Mesothelial cell of epicardium (in vitro differentiated cells): ENCODE measurements at regions not wholly inside any gene's neighbourhood (a gene's known extent, or its start where the extent isn't known, plus 50 kb on each side); places are given as distances from the start of the nearest gene placed in this dataset.

Experiments
- DNase-seq, 2 experiments: peaks; one replicate each; pipeline ENCODE4 v3.0.0; 2021; ENCODE audit warnings: low spot score in 2 of 2; ENCODE audit not compliant: unreplicated experiment in 2 of 2
- H3K27ac Mint-ChIP-seq: 2 replicates; pipeline ENCODE4 v1.8.0; 2021; ENCODE audit warnings: mixed read lengths
- H3K27me3 Mint-ChIP-seq: 2 replicates; pipeline ENCODE4 v1.8.0; 2021; ENCODE audit warnings: low read depth, mixed read lengths
- H3K36me3 Mint-ChIP-seq: 2 replicates; pipeline ENCODE4 v1.8.0; 2021; ENCODE audit warnings: mixed read lengths
- H3K4me1 Mint-ChIP-seq: 2 replicates; pipeline ENCODE4 v1.8.0; 2021; ENCODE audit warnings: mixed read lengths
- H3K4me3 Mint-ChIP-seq: 2 replicates; pipeline ENCODE4 v1.8.0; 2021; ENCODE audit warnings: mild to moderate bottlenecking, moderate library complexity, mixed read lengths
- H3K9me3 Mint-ChIP-seq: 2 replicates; pipeline ENCODE4 v1.8.0; 2021; ENCODE audit warnings: mixed read lengths
- TF ChIP-seq, protein P1 (sequence below): fragments of 200-600 bp; sonication (generic); IDR thresholded peaks from one replicate; pipeline ENCODE4 v1.5.0; 2021; ENCODE audit warnings: antibody characterized with exemption; ENCODE audit not compliant: unreplicated experiment

- H3K9me3 Mint-ChIP-seq = peaks cover 11% of the 10 kb centered on the region
- peaks cover 5% of the 10 kb centered on the region for H3K27me3 Mint-ChIP-seq
- peak overlapping the region; percentile 51 for H3K4me3 Mint-ChIP-seq
- peak in 1 of 2 experiments; percentile 55 for DNase-seq
- H3K36me3 Mint-ChIP-seq = no peaks in the 10 kb centered on the region
- peaks cover 13% of the 10 kb centered on the region for H3K4me1 Mint-ChIP-seq
- peak overlapping the region; percentile 79 for H3K27ac Mint-ChIP-seq
- TF ChIP-seq, protein P1, sequence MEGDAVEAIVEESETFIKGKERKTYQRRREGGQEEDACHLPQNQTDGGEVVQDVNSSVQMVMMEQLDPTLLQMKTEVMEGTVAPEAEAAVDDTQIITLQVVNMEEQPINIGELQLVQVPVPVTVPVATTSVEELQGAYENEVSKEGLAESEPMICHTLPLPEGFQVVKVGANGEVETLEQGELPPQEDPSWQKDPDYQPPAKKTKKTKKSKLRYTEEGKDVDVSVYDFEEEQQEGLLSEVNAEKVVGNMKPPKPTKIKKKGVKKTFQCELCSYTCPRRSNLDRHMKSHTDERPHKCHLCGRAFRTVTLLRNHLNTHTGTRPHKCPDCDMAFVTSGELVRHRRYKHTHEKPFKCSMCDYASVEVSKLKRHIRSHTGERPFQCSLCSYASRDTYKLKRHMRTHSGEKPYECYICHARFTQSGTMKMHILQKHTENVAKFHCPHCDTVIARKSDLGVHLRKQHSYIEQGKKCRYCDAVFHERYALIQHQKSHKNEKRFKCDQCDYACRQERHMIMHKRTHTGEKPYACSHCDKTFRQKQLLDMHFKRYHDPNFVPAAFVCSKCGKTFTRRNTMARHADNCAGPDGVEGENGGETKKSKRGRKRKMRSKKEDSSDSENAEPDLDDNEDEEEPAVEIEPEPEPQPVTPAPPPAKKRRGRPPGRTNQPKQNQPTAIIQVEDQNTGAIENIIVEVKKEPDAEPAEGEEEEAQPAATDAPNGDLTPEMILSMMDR = no peak
Measured at GRCh38 chr9:126036881-126037291, 289.7 kb downstream of the PBX3 start.

DNA sequence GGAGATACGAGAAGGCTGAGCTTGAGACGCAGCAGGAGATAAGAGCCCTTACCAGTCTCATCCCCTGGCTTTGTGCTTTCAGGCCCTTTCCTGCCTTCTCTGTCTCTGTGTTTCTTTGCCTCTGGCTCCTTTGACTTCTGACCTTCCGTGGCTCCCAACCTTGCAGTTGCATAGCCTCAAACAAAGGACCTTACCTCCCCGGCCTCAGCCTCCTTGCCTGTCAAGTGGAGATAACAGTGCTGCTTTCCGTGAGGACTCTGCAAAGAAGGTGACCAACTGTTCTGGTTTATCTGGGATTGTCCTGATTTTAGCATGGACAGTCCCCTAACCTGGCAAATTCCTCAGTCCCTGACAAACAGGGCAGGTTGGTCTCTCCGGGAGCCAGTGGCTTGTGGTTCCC, 287.8 kb upstream of the MVB12B start:
- Mint-ChIP-seq H3K4me3 (no peak overlapping the region), H3K4me1 (peaks cover 17% of the 10 kb centered on the region), H3K36me3 (no peaks in the 10 kb centered on the region), H3K27me3 (peaks cover 2% of the 10 kb centered on the region), H3K27ac (no peak overlapping the region), H3K9me3 (peaks cover 30% of the 10 kb centered on the region)
- DNase-seq = no peak
- TF ChIP-seq, protein P1 = no peak

DNA sequence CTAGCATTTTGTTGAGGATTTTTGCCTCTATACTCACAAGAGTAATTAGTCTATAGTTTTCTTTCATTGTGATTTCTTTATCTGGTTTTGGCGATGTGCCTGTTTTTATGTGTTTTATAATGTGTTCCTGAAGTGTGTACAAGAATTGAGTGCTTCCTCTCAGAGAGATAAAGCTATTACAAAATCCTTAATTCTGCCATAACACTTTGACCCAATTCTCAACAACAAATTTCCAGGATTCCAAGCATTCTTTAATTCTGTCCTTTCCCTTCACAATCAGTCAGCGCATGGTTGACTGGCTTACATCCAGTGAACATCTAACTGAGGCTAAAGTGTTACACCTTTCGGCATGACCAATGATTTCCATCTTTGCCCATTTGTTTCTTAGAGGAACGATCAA, 282.9 kb upstream of the MVB12B start:
- H3K9me3 Mint-ChIP-seq = peaks cover 40% of the 10 kb centered on the region
- no peaks in the 10 kb centered on the region for H3K27me3 Mint-ChIP-seq
- no peak overlapping the region for H3K4me3 Mint-ChIP-seq
- no peak for DNase-seq
- peaks cover 9% of the 10 kb centered on the region for H3K4me1 Mint-ChIP-seq
- H3K36me3 Mint-ChIP-seq = peaks cover 2% of the 10 kb centered on the region
- TF ChIP-seq, protein P1 = no peak
- H3K27ac Mint-ChIP-seq = no peak overlapping the region

DNA sequence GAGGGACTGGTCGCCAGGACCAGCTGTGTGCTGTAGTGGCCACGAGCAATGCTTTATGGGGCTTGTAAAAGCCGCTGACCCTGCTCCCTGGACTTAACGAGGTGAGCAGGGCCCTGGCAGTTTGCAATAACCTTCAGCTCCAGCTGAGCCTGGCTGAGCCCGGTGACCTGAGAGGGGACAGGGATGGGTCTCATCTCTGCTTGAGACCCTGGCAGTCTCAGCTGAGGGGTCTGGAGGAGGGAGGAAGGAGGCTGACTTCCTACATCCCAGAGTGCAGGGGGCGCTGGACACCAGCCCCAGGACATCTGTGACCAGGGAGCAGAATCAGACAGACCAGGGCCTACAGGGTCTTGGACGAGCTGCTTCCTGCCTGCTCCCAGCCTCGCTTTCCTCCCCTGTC, 277.5 kb upstream of the MVB12B start:
- H3K27me3 Mint-ChIP-seq = peaks cover 19% of the 10 kb centered on the region
- no peak overlapping the region for H3K4me3 Mint-ChIP-seq
- TF ChIP-seq, protein P1 = no peak
- no peak for DNase-seq
- peaks cover 3% of the 10 kb centered on the region for H3K4me1 Mint-ChIP-seq
- H3K27ac Mint-ChIP-seq = no peak overlapping the region
- H3K9me3 Mint-ChIP-seq = peaks cover 8% of the 10 kb centered on the region
- H3K36me3 Mint-ChIP-seq = peaks cover 2% of the 10 kb centered on the region

GRCh38 chr9:126049896-126050604, 276.6 kb upstream of the MVB12B start:
- Mint-ChIP-seq H3K9me3 (peaks cover 5% of the 10 kb centered on the region), H3K27ac (no peak overlapping the region), H3K27me3 (peaks cover 26% of the 10 kb centered on the region), H3K4me3 (no peak overlapping the region), H3K36me3 (peaks cover 2% of the 10 kb centered on the region), H3K4me1 (no peaks in the 10 kb centered on the region)
- no peak for DNase-seq
- TF ChIP-seq, protein P1 = no peak
